ENCODE measurements at regions not wholly inside any gene's neighbourhood (a gene's known extent, or its start where the extent isn't known, plus 50 kb on each side); places are given as distances from the start of the nearest gene placed in this dataset.

DNA sequence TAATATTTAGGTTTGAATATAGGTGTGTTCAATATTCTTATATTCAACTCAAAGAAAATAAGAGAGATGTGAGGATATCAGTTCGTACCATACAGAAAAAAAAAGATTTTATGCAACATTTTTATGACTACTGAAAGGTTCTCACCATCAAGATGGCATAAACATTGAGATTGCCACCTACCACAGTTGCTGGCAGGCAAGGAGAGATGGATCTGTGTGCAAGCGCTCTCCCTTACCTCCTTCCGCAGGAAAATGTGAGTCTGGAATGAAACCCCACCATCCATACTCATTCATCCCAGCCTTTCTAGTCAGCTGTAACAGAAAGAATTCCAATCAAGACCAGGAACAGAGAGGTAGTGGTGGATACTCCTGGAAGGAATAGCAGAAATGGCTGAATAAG lies 376.9 kb downstream of the PPP3CA start:
- Mint-ChIP-seq H3K4me3 (no peak overlapping the region), H3K4me1 (ENCODE audit: low read depth) (no peaks in the 10 kb centered on the region), H3K27ac (no peak overlapping the region), H3K27me3 (peaks cover 5% of the 10 kb centered on the region), H3K9me3 (ENCODE audit: low read depth) (no peaks in the 10 kb centered on the region), H3K36me3 (no peaks in the 10 kb centered on the region)

DNA sequence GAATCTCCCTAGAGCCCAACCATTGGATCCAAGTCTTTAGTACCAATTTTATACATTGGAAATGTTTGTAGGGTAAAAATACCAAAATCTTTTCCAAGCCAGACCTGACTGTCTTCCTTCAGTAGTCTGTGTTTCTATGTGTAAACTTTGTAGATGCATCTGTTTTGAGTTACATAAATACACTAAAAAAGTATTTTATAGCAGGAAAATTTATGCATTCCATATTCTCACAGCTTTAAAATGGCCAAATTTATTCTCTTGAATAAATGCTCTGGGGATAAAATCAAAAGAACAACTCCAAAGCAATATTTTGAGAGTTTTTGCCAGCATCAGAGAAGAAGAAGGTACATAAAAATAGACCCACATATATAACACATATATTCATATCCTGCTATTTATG lies 377.4 kb downstream of the PPP3CA start:
- Mint-ChIP-seq H3K36me3 (no peaks in the 10 kb centered on the region), H3K9me3 (ENCODE audit: low read depth) (no peaks in the 10 kb centered on the region), H3K4me1 (ENCODE audit: low read depth) (no peaks in the 10 kb centered on the region), H3K27me3 (peaks cover 5% of the 10 kb centered on the region), H3K4me3 (no peak overlapping the region), H3K27ac (no peak overlapping the region)

DNA sequence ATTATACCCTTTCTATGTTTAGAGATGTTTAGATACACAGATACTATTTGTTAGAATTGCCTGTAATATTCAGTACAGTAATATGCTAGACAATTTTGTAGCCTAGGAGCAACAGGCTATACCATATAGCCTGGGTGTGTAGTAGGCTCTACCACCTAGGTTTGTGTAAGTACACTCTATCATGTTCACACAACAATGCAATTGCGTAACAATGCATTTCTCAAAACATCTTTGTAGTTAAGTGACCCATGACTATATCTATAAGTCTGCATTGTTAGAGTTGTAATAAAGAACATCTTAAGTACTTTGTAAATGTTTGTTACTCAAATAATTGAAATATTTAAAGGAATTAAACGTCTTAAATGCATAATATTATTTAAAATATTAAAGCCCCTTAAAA lies 379.3 kb downstream of the PPP3CA start:
- Mint-ChIP-seq H3K4me3 (no peak overlapping the region), H3K36me3 (no peaks in the 10 kb centered on the region), H3K4me1 (ENCODE audit: low read depth) (no peaks in the 10 kb centered on the region), H3K27me3 (peaks cover 5% of the 10 kb centered on the region), H3K9me3 (ENCODE audit: low read depth) (no peaks in the 10 kb centered on the region), H3K27ac (no peak overlapping the region)

DNA sequence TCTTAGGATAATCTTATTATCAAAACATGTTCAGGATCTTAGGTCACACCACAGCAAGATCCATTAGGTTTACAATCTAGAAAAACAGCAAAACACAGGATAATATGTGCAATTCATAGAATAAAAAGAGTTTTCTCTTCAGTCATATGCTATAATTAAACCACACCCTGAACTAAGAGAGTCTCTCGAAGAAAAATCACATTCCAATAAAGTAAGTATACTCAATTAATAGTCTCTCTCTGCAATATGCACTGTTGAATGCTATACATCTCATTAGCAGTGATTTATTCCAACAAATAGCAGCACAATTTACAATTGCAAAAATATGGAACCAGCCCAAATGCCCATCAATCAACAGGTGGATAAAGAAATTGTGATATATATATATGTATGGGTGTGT lies 383.7 kb downstream of the PPP3CA start:
- Mint-ChIP-seq H3K27me3 (peaks cover 2% of the 10 kb centered on the region), H3K4me1 (ENCODE audit: low read depth) (no peaks in the 10 kb centered on the region), H3K27ac (no peak overlapping the region), H3K4me3 (no peak overlapping the region), H3K36me3 (no peaks in the 10 kb centered on the region), H3K9me3 (ENCODE audit: low read depth) (no peaks in the 10 kb centered on the region)

DNA sequence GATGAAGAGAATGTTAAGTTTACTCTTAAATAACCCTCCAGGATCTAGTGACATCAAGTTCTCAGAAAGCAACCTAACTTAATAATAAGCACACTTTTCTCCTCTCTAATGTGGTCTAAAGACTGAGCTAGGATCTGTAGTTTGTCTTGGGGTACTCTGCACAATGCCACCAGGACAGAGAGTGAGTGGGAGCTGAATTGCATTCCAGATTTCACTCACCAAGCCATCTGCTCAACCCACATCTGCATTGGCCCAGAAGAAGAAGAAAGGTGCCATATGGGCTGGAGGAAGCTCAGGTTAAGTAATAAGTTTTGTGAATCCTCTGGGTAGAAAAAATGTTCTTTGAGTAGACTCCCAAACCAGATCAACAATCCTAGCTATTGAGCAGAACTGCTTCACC lies 384.6 kb downstream of the PPP3CA start:
- peaks cover 2% of the 10 kb centered on the region for H3K27me3 Mint-ChIP-seq
- no peaks in the 10 kb centered on the region for H3K36me3 Mint-ChIP-seq
- no peak overlapping the region for H3K4me3 Mint-ChIP-seq
- no peak overlapping the region for H3K27ac Mint-ChIP-seq
- no peaks in the 10 kb centered on the region for H3K9me3 Mint-ChIP-seq (ENCODE audit: low read depth)
- no peaks in the 10 kb centered on the region for H3K4me1 Mint-ChIP-seq (ENCODE audit: low read depth)

DNA sequence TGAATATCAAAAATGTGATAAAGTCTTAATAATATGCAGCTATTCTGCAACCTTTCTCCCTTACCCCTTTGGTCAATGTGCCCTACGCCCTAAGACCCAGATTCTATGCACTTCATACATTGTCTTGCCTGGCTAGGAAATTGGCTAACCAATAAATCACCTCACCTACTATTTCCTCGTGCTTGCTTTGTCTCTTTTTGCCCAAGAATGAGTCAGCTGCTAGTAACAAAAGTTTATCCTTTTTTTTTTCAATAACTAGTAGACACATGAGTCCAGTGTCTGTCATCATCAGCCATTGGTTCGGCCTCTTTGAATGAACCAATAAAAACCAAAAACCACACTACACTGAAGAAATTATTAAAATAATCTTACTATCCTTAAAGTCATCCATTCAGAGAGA lies 387.1 kb downstream of the PPP3CA start:
- Mint-ChIP-seq H3K9me3 (ENCODE audit: low read depth) (no peaks in the 10 kb centered on the region), H3K4me3 (no peak overlapping the region), H3K4me1 (ENCODE audit: low read depth) (no peaks in the 10 kb centered on the region), H3K36me3 (no peaks in the 10 kb centered on the region), H3K27ac (no peak overlapping the region), H3K27me3 (peaks cover 1% of the 10 kb centered on the region)

DNA sequence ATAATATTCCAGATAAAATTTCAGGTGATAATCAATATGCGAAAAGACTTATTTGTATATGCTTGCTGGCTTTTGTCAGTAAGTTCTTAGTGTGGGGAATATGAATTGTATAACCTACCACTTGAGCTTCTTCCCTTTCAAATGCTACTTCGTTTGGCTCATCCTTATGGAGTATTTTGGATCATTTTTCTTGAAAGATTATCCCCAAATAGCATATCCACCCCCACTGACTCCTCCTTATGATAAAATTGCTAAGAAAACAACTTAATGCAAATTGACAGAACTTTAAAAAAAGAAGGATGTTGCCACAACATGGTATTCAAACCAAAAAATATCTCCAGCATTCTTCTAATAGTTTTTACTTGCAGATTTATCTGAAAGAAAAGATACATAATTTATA lies 393.3 kb downstream of the PPP3CA start:
- H3K9me3 Mint-ChIP-seq (ENCODE audit: low read depth), result no peaks in the 10 kb centered on the region
- no peaks in the 10 kb centered on the region for H3K4me1 Mint-ChIP-seq (ENCODE audit: low read depth)
- no peak overlapping the region for H3K27ac Mint-ChIP-seq
- no peaks in the 10 kb centered on the region for H3K36me3 Mint-ChIP-seq
- H3K4me3 Mint-ChIP-seq, result no peak overlapping the region
- H3K27me3 Mint-ChIP-seq, result peaks cover 7% of the 10 kb centered on the region

DNA sequence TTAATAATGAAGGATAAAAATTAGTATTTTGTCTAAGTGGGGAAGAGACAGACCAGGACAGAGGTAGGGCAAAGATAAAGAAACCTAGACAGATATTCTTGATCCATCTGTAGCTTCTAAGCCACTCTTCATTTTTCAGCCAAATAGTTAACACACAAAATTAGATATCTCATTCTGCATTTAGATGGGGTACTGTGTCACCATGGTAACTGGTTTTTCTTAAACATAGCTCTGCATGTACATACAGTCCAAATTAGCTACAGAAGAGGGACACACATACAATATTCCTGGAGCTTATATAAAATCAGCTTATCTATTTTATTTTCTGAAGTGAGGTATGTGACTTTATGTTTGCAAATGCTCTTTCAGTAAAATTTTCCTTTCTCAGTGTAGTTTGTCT lies 393.7 kb downstream of the PPP3CA start:
- no peak overlapping the region for H3K4me3 Mint-ChIP-seq
- H3K27ac Mint-ChIP-seq, result no peak overlapping the region
- H3K36me3 Mint-ChIP-seq, result no peaks in the 10 kb centered on the region
- H3K27me3 Mint-ChIP-seq, result peaks cover 7% of the 10 kb centered on the region
- H3K4me1 Mint-ChIP-seq (ENCODE audit: low read depth), result no peaks in the 10 kb centered on the region
- H3K9me3 Mint-ChIP-seq (ENCODE audit: low read depth), result no peaks in the 10 kb centered on the region

DNA sequence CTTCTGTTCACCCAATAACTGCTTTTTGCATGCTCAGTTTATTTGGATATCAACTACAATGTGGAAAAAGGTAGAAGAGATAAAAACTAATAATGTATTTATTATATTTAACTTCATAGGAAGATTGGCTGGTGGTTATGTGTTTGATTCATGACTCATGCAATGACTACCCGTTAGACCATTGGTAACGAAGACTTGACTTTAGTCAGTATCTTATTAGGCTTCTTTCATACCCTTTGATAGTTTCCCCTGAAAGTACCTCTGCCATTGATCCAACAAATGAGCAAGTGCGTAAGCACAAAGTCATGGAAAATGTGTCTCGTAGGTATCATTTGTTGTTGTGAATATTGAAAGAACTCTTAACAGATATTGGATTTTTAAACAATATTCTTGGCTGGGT lies 394.7 kb downstream of the PPP3CA start:
- H3K27me3 Mint-ChIP-seq, result peaks cover 7% of the 10 kb centered on the region
- H3K27ac Mint-ChIP-seq, result no peak overlapping the region
- H3K4me1 Mint-ChIP-seq (ENCODE audit: low read depth), result no peaks in the 10 kb centered on the region
- H3K9me3 Mint-ChIP-seq (ENCODE audit: low read depth), result no peaks in the 10 kb centered on the region
- H3K4me3 Mint-ChIP-seq, result no peak overlapping the region
- no peaks in the 10 kb centered on the region for H3K36me3 Mint-ChIP-seq

DNA sequence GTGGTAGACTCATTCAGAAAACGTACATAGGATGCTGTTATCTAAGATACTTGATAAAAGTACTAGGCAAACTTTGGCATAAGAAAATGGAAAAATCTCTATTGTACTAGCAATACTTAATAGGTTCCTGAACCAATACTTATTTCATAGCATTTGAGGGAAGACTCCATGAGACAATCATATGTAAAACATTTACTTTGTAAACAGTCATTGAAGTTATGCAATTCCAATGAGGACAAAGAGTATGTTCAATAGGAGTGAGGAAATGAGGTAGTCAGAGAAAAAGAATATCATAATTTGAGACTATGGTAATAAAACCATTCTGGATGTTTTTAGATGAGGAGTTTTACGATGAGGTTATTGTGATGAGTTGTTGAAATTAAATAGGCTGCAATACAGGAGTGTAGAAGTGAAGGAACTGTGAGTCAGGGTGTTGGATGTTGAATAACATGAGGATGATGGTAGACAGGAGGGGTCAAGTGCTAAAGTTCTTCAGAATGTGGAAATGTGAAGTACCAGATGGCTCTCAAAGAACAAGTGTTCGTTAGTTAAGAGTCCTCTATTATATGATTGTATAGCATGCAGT lies 397.9 kb downstream of the PPP3CA start:
- Mint-ChIP-seq H3K27me3 (peaks cover 7% of the 10 kb centered on the region), H3K9me3 (ENCODE audit: low read depth) (no peaks in the 10 kb centered on the region), H3K4me3 (no peak overlapping the region), H3K27ac (no peak overlapping the region), H3K36me3 (no peaks in the 10 kb centered on the region), H3K4me1 (ENCODE audit: low read depth) (no peaks in the 10 kb centered on the region)

DNA sequence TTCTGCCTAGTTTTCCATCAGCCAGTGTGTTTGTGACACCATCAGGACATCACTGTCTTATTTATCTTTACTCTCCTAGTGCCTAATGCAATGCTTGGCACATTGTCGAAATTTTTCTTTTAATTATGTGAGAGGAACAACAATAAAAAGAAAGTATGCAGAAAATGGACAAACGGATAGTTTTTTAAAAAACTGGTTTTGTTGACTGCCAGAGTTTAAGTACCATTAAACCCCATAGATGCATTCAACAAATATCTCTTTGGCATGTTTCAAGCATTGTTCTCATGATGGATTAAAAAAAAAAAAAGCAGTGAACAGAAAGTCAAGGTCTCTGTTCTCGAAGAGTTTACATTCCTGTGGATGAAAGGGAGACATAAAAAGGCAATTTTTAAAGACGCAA lies 398.4 kb downstream of the PPP3CA start:
- Mint-ChIP-seq H3K9me3 (ENCODE audit: low read depth) (no peaks in the 10 kb centered on the region), H3K27me3 (peaks cover 7% of the 10 kb centered on the region), H3K27ac (no peak overlapping the region), H3K4me1 (ENCODE audit: low read depth) (no peaks in the 10 kb centered on the region), H3K4me3 (no peak overlapping the region), H3K36me3 (no peaks in the 10 kb centered on the region)

DNA sequence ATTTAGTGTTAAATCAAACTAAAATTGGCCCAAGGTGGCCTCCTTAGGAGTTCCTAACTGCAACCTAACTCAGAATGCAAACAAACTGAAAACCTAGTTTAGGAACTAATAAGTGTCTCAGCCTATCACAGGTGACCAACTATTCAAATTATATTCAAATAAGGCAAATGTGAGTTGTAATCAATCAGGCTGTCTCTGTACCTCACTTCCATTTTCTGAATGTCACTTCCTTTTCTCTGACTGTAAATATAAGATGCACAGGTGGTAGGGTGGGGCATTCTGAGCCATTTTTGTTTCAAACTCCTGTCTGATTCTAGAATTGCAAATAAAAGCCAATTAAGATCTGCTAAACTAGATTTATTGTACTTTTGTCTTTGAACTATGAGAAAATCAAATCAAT lies 401.5 kb downstream of the PPP3CA start:
- Mint-ChIP-seq H3K4me1 (ENCODE audit: low read depth) (no peaks in the 10 kb centered on the region), H3K4me3 (no peak overlapping the region), H3K36me3 (no peaks in the 10 kb centered on the region), H3K9me3 (ENCODE audit: low read depth) (peaks cover 3% of the 10 kb centered on the region), H3K27ac (no peak overlapping the region), H3K27me3 (peaks cover 6% of the 10 kb centered on the region)

DNA sequence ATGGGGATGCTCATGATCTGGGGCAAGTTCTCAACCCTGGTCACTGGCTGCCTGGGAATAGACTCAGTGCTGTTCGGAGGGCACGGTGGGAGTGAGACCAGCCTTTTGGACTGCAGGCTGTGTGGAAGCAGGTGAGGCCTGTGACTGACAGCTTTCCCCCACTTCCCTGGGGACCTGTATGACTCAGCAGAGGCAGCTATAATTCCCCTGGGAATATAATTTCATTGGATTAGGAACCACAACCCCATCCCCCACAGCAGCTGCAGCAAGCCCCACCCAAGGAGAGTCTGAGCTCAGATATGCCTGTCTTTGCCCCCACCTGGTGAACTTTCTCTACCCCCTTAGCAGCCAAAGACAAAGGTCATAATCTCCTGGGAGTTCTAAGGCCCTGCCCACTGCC lies 408.6 kb downstream of the PPP3CA start:
- Mint-ChIP-seq H3K27me3 (peaks cover 10% of the 10 kb centered on the region), H3K27ac (no peak overlapping the region), H3K4me3 (no peak overlapping the region), H3K9me3 (ENCODE audit: low read depth) (peaks cover 2% of the 10 kb centered on the region), H3K36me3 (no peaks in the 10 kb centered on the region), H3K4me1 (ENCODE audit: low read depth) (no peaks in the 10 kb centered on the region)

DNA sequence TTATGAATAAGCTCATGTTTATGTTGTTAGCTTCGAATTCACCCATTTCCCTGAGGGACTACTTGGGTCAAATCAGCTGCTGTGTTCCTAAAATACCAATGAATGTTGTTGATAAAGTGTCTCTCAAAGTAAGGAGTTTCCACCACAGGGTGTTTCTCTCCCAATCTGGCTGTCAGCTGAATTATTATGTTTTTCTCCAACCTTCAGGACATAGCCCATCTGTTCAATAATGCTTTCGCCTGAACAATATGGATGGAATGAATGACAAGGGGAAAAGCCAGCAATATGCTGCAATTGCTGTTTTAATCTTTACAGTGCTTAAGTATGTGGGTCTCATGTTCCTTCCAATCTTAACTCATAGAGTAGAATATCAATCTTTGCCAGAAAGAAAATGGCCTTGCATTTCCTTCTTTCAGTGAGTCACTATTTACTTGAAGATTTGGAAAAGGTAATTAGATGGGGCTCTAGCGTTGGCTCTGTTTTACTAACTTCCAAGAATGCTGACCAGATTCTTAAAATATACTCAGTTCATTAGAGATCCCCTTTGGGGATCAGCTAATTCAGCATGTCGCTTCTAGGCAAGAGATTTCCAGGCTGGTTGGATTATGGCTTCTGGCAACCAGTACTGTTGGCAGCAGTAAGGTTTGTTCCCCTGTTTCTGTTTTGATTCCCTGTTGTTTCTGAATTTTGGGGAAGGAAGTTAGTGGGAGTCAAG lies 410.5 kb downstream of the PPP3CA start:
- H3K4me3 Mint-ChIP-seq, result no peak overlapping the region
- H3K36me3 Mint-ChIP-seq, result no peaks in the 10 kb centered on the region
- H3K27ac Mint-ChIP-seq, result no peak overlapping the region
- H3K9me3 Mint-ChIP-seq (ENCODE audit: low read depth), result no peaks in the 10 kb centered on the region
- H3K4me1 Mint-ChIP-seq (ENCODE audit: low read depth), result no peaks in the 10 kb centered on the region
- peaks cover 12% of the 10 kb centered on the region for H3K27me3 Mint-ChIP-seq

DNA sequence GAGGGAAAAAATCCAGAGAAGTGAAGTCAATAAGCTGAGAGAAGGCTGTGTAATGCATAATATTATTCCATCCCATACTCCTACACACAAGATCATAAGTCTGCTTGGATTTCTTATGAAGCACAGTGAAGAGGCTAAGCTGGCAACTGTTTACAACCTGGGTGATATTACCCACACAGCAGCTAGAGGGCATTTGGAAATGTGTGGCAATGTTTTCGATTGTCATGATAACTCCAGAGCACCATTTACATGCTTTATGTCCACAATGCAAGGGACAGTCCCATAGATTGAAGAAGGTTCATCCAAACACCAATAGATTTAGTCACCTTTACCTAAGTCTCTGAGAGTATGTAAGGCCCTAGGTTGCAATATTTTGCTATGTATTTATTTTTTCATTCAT lies 412.2 kb downstream of the PPP3CA start:
- Mint-ChIP-seq H3K27ac (no peak overlapping the region), H3K4me1 (ENCODE audit: low read depth) (no peaks in the 10 kb centered on the region), H3K4me3 (no peak overlapping the region), H3K36me3 (no peaks in the 10 kb centered on the region), H3K9me3 (ENCODE audit: low read depth) (no peaks in the 10 kb centered on the region), H3K27me3 (peaks cover 12% of the 10 kb centered on the region)

DNA sequence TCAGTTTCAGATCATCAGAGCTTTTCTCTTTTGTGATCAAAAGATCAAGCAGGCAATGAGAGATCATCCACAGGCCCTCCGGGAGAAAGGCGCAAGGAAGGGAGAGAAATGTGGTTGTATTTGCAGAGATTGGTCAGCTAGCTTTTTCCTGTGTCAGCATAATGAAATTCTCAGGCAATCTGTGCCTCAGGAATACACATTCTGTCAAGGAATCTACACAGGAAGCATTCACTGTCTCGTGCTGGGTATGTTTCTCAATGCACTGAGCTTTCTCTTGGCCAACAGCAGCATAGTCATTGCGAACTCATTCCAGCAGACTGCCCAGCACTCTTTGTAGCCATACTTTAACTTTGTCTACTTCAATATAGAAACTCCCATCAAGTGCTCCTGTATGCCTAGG lies 413.7 kb downstream of the PPP3CA start:
- H3K27ac Mint-ChIP-seq, result no peak overlapping the region
- H3K9me3 Mint-ChIP-seq (ENCODE audit: low read depth), result no peaks in the 10 kb centered on the region
- no peak overlapping the region for H3K4me3 Mint-ChIP-seq
- H3K4me1 Mint-ChIP-seq (ENCODE audit: low read depth), result no peaks in the 10 kb centered on the region
- H3K27me3 Mint-ChIP-seq, result peaks cover 9% of the 10 kb centered on the region
- no peaks in the 10 kb centered on the region for H3K36me3 Mint-ChIP-seq
